NCI-H748 (cell line): ENCODE measurements at regions not wholly inside any gene's neighbourhood (a gene's known extent, or its start where the extent isn't known, plus 50 kb on each side); places are given as distances from the start of the nearest gene placed in this dataset.
"Not testable (repeated sequence)": the region's sequence is repeated elsewhere in the genome, so short reads cannot be mapped to it uniquely, and the experiment has no call there.

Experiments
- DNase-seq: peaks from one replicate; lab custom pipeline; 2025; ENCODE audit not compliant: unreplicated experiment; lab: John Stamatoyannopoulos, UW

- DNase-seq: no peak
These were observed 120.0 kb downstream of the KCNA5 start for GRCh38 chr12:5163661-5164060.

- DNase-seq: no peak
These were observed 121.8 kb downstream of the KCNA5 start for GRCh38 chr12:5165296-5165970.

GRCh38 chr12:5166976-5167375, 123.3 kb downstream of the KCNA5 start:
- DNase-seq: no peak

- DNase-seq: no peak
These were observed 124.5 kb downstream of the KCNA5 start for GRCh38 chr12:5168148-5168547.

GRCh38 chr12:5170844-5171243, 127.2 kb downstream of the KCNA5 start:
- no peak for DNase-seq

GRCh38 chr12:5171701-5172100, 128.0 kb downstream of the KCNA5 start:
- DNase-seq: peak; percentile 18

GRCh38 chr12:5172886-5173285, 129.2 kb downstream of the KCNA5 start:
- no peak for DNase-seq

- DNase-seq: no peak
These were observed 129.9 kb downstream of the KCNA5 start for GRCh38 chr12:5173511-5174011.

GRCh38 chr12:5175415-5175814, 131.7 kb downstream of the KCNA5 start:
- DNase-seq: not testable (repeated sequence)

- no peak for DNase-seq
These were observed 132.4 kb downstream of the KCNA5 start for GRCh38 chr12:5176036-5176435.

GRCh38 chr12:5177096-5177495, 133.4 kb downstream of the KCNA5 start:
- no peak for DNase-seq

GRCh38 chr12:5177731-5178130, 134.1 kb downstream of the KCNA5 start:
- DNase-seq: no peak

- DNase-seq: no peak
These were observed 134.9 kb downstream of the KCNA5 start for GRCh38 chr12:5178571-5178970.

GRCh38 chr12:5180496-5180895, 136.8 kb downstream of the KCNA5 start:
- DNase-seq: no peak

- DNase-seq: no peak
These were observed 140.5 kb downstream of the KCNA5 start for GRCh38 chr12:5184186-5184585.

GRCh38 chr12:5185435-5186069, 141.9 kb downstream of the KCNA5 start:
- no peak for DNase-seq

- DNase-seq: no peak
These were observed 143.0 kb downstream of the KCNA5 start for GRCh38 chr12:5186715-5187114.

- peak; percentile 0 for DNase-seq
These were observed 143.5 kb downstream of the KCNA5 start for GRCh38 chr12:5187136-5187535.

GRCh38 chr12:5188472-5188871, 144.8 kb downstream of the KCNA5 start:
- DNase-seq: no peak

GRCh38 chr12:5189173-5189572, 145.5 kb downstream of the KCNA5 start:
- no peak for DNase-seq

GRCh38 chr12:5191803-5192538, 148.3 kb downstream of the KCNA5 start:
- no peak for DNase-seq

- DNase-seq: no peak
These were observed 149.0 kb downstream of the KCNA5 start for GRCh38 chr12:5192726-5193125.
